Lower lobe of right lung (tissue), 2 donors: ENCODE measurements at regions not wholly inside any gene's neighbourhood (a gene's known extent, or its start where the extent isn't known, plus 50 kb on each side); places are given as distances from the start of the nearest gene placed in this dataset.

ENCODE experiments used
- ATAC-seq, 2 donors: fragments of 200-7000 bp; cut with Tn5 transposase; one replicate each; pipeline ENCODE4 v1.9.1; 2020 to 2022; ENCODE audit warnings: mild to moderate bottlenecking in 2 of 2, moderate library complexity in 2 of 2
- DNase-seq: peaks from one replicate; pipeline ENCODE4 v3.0.0-alpha.2; 2020
- H3K27ac ChIP-seq: fragments of 200-600 bp; one replicate; pipeline ENCODE4 v1.8.0; 2022
- H3K27me3 ChIP-seq: fragments of 200-600 bp; one replicate; pipeline ENCODE4 v1.8.0; 2022; ENCODE audit warnings: low read depth
- H3K36me3 ChIP-seq: fragments of 200-600 bp; one replicate; pipeline ENCODE4 v1.8.0; 2022; ENCODE audit warnings: mild to moderate bottlenecking
- H3K4me1 ChIP-seq: fragments of 200-600 bp; one replicate; pipeline ENCODE4 v1.8.0; 2022
- H3K4me3 ChIP-seq: fragments of 200-600 bp; one replicate; pipeline ENCODE4 v1.8.0; 2022; ENCODE audit warnings: mild to moderate bottlenecking
- H3K9me3 ChIP-seq: fragments of 200-600 bp; one replicate; pipeline ENCODE4 v1.8.0; 2022
- intact Hi-C: fragments of 100-400 bp; cut with DNase I; formaldehyde crosslinking; loops from one replicate; pipeline ENCODE4 v1.11.0; 2022
- TF ChIP-seq, protein P1 (sequence below): fragments of 200-600 bp; IDR thresholded peaks from one replicate; pipeline ENCODE4 v1.8.0; 2022; ENCODE audit warnings: antibody characterized with exemption, mild to moderate bottlenecking
- donor health status: DM: no; HTN: yes; CAD: no; lungs with severe emphysema.

DNA sequence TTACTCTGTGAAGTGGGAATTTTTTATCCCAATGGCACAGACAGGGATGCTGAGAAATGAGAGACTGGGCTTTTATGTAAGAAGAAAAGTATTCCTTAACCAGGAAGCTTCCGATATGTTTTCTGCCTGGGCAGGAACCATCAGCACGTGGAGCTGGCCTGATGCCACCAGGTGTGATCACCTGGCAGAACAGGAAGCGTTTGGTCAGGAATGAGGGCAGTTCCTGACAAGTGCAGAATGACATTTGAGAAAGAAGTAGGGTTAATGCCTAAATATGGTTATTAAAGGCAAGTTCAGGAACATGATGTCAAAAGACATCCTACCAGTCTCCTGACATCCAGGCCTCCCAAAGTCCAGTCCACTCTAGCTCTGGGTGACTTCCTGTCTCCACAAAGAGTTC is 210.3 kb downstream of the NUAK1 start:
- no peaks in the 10 kb centered on the region for H3K4me1 ChIP-seq
- no peak for DNase-seq
- TF ChIP-seq, protein P1, sequence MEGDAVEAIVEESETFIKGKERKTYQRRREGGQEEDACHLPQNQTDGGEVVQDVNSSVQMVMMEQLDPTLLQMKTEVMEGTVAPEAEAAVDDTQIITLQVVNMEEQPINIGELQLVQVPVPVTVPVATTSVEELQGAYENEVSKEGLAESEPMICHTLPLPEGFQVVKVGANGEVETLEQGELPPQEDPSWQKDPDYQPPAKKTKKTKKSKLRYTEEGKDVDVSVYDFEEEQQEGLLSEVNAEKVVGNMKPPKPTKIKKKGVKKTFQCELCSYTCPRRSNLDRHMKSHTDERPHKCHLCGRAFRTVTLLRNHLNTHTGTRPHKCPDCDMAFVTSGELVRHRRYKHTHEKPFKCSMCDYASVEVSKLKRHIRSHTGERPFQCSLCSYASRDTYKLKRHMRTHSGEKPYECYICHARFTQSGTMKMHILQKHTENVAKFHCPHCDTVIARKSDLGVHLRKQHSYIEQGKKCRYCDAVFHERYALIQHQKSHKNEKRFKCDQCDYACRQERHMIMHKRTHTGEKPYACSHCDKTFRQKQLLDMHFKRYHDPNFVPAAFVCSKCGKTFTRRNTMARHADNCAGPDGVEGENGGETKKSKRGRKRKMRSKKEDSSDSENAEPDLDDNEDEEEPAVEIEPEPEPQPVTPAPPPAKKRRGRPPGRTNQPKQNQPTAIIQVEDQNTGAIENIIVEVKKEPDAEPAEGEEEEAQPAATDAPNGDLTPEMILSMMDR = no peak
- H3K27me3 ChIP-seq = no peaks in the 10 kb centered on the region
- H3K9me3 ChIP-seq = no peaks in the 10 kb centered on the region
- H3K4me3 ChIP-seq = no peak overlapping the region
- ATAC-seq = no peak
- no peaks in the 10 kb centered on the region for H3K36me3 ChIP-seq
- H3K27ac ChIP-seq = no peak overlapping the region
- intact Hi-C loops = no loop called here

DNA sequence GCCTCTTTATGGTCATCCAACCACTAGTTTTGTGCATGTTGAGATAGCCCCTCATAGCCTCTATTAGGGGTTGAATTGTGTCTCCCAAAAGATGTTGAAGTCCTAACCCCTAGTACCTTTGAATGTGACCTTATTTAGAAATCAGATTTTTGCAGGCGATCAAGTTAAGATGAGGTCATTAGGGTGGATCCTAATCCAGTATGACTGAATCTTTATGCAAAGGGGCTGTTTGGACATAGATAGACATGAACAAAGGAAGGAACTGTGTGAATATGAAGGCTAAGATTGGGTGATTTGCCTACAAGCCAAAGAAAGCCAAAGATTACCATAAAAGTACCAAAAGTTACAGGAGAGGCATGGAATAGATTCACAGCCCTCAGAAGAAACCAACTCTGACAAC is 209.6 kb downstream of the NUAK1 start:
- no peak overlapping the region for H3K27ac ChIP-seq
- no peaks in the 10 kb centered on the region for H3K27me3 ChIP-seq
- H3K9me3 ChIP-seq = no peaks in the 10 kb centered on the region
- H3K4me3 ChIP-seq = no peak overlapping the region
- intact Hi-C loops = no loop called here
- no peaks in the 10 kb centered on the region for H3K36me3 ChIP-seq
- ATAC-seq = no peak
- TF ChIP-seq, protein P1 = no peak
- H3K4me1 ChIP-seq = peaks cover 6% of the 10 kb centered on the region
- DNase-seq = no peak

DNA sequence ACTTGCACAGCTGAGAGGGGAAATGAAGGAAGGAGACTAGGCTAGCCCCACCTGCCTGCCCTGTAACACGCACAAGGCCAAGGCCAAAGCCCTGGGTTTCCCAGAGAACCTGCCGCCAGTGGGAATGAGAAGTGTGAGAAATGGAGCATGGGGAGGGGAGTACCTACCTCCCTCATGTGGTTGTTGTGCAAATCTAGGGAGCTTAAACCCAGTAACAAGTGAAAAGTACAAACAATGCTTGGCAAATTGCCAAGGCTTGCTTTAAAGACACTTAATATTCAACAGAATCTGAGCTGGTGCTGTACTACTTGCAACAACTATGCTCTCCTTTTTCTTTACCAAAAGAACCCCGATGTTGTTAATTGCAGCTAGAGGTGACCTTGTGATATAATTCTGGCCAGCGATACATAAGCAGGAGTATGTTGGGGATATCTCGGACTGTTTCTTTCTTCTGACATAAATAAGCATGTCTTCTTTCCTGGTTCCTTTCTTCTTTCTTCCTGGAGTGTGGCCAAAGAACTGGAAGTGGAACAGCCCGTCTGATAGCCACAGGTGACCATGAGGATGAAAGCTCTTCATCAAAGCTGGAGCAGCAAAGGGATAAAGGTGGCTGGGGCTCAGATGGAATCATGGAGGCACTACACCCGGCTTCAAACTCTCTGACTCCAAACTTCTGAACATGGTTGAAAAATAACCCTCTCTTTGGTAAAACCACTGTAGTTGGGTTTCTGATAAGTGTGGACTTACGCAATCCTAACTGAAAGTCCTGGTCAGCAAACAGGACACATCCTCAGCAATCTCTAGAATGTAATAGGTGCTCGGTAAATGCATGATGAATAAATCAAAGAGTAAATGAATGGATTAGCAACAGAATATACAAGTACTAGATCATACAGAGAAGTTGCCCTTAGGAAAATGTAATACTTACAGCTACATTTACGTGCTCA is 207.9 kb downstream of the NUAK1 start:
- DNase-seq = no peak
- H3K9me3 ChIP-seq = no peaks in the 10 kb centered on the region
- no peaks in the 10 kb centered on the region for H3K27me3 ChIP-seq
- TF ChIP-seq, protein P1 = no peak
- peaks cover 10% of the 10 kb centered on the region for H3K4me1 ChIP-seq
- no peak for ATAC-seq
- H3K36me3 ChIP-seq = no peaks in the 10 kb centered on the region
- intact Hi-C loops = no loop called here
- no peak overlapping the region for H3K27ac ChIP-seq
- H3K4me3 ChIP-seq = no peak overlapping the region

DNA sequence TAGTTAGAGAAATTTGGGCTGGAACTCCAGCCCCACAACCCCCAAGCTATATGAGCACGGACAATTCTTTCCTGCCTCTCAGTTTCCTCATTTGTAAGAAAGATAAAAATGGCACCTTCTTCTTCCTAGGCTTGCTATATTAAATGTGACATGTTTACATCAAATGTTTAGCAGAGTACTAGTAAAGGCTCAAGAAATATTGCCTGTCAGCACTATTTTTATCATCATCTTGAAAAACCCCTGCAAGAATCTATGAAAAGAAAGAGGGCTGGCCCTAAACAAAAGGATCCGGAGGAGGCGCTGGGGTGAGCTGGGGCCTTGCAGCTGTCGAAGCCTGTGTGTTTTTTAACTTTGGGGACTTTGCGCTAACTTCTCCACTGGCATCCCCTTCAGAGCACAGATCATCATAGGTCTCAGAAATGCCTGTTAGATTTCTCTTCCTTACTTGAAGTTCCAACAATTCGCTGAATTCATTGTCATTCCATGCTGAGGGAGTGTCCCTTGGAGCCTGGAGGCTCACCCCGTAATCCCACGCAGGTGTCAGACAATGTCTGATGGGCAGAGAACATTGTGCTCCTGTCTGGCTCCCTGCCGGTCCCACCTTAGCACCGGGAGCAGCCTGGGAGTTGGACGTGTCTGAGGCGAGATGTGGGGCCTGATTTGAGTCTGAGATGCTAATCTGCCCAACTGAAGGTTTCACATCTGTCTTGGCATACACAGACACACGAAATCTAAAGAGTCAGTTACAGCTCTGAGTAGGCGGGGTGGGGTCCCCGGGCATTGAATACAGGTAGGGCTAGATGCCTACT is 206.8 kb downstream of the NUAK1 start:
- Histone ChIP-seq H3K27ac (no peak overlapping the region), H3K4me3 (no peak overlapping the region), H3K4me1 (peaks cover 10% of the 10 kb centered on the region), H3K36me3 (no peaks in the 10 kb centered on the region), H3K27me3 (no peaks in the 10 kb centered on the region), H3K9me3 (no peaks in the 10 kb centered on the region)
- DNase-seq = no peak
- ATAC-seq = no peak
- TF ChIP-seq, protein P1 = no peak
- intact Hi-C loops = no loop called here

DNA sequence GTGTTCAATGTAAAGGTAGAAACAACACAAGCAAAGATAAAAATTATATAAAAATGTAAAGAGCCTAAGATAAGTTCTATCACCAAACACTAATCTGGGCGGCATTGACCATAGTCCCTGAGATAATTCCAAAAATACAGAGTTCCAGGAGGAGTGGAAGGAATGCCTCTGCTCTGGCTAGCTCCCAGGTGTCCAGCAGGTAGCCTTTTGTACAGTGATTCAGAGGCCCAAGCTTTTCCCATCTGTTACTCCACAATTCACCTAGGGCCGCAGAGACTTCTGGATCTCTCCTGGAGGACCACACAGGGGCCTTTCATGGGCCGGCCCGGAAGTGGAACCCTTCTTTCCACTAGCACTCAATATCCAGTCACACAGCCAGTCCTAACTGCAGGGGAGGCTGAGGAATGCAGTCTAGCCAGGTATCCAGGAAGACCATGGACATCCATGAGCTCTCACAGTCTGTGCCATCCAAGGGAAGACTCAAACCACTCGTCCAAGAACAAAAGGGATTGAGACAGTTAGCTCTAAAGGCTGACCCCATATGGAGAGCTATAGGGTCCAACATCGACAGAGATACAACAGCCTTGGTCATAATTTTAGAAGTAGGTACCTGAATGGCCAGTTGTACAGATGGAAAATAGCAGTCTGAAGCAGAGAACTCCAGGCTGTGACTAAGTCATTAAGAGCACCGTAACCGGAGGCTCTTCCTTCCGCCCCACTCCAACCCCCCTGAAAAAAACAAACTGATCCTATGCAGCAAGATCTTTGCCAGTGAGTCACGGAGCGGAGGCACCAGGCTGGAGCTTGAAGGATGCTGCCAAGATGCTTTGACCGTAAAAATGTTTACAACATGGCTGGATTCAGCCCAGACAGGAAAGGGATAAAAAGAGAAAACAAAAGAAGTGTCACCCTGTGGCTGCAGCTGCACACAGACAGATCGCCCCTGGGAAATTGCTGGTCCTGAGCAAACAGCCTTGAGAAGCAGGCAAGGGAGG is 204.8 kb downstream of the NUAK1 start:
- Histone ChIP-seq H3K9me3 (no peaks in the 10 kb centered on the region), H3K4me3 (no peak overlapping the region), H3K4me1 (peaks cover 10% of the 10 kb centered on the region), H3K36me3 (no peaks in the 10 kb centered on the region), H3K27me3 (no peaks in the 10 kb centered on the region), H3K27ac (no peak overlapping the region)
- DNase-seq (no peak), ATAC-seq (peak; percentile 21 to 42)
- TF ChIP-seq, protein P1 = no peak
- intact Hi-C loops = no loop called here
